HFF-Myc (cell line): ENCODE measurements at regions not wholly inside any gene's neighbourhood (a gene's known extent, or its start where the extent isn't known, plus 50 kb on each side); places are given as distances from the start of the nearest gene placed in this dataset.

ENCODE experiments used
- DNase-seq: peaks from one replicate; pipeline ENCODE4 v3.0.0-alpha.2; 2011; ENCODE audit warnings: low read depth; ENCODE audit errors: extremely low read depth
- H3K4me3 ChIP-seq: replicated peaks from 2 replicates; pipeline ENCODE4 v1.5.1; 2011; ENCODE audit warnings: low read depth, mild to moderate bottlenecking, control low read depth, low read length
- TF ChIP-seq, protein P1 (sequence below): IDR thresholded peaks from 2 replicates; pipeline ENCODE4 v1.5.1; 2012; ENCODE audit warnings: mild to moderate bottlenecking, low read depth, low read length, control low read depth; ENCODE audit errors: missing control alignments

- TF ChIP-seq, protein P1, sequence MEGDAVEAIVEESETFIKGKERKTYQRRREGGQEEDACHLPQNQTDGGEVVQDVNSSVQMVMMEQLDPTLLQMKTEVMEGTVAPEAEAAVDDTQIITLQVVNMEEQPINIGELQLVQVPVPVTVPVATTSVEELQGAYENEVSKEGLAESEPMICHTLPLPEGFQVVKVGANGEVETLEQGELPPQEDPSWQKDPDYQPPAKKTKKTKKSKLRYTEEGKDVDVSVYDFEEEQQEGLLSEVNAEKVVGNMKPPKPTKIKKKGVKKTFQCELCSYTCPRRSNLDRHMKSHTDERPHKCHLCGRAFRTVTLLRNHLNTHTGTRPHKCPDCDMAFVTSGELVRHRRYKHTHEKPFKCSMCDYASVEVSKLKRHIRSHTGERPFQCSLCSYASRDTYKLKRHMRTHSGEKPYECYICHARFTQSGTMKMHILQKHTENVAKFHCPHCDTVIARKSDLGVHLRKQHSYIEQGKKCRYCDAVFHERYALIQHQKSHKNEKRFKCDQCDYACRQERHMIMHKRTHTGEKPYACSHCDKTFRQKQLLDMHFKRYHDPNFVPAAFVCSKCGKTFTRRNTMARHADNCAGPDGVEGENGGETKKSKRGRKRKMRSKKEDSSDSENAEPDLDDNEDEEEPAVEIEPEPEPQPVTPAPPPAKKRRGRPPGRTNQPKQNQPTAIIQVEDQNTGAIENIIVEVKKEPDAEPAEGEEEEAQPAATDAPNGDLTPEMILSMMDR, result no peak
- DNase-seq, result no peak
- H3K4me3 ChIP-seq, result no peak overlapping the region
Measured at GRCh38 chr2:58731488-58731869, 490.4 kb upstream of the FANCL start.

- no peak for DNase-seq
- no peak overlapping the region for H3K4me3 ChIP-seq
- TF ChIP-seq, protein P1, result no peak
Measured at GRCh38 chr2:58730764-58731487, 489.8 kb upstream of the FANCL start.

GRCh38 chr2:58727981-58728656 is 487.0 kb upstream of the FANCL start:
- no peak for DNase-seq
- no peak overlapping the region for H3K4me3 ChIP-seq
- TF ChIP-seq, protein P1, result no peak

- DNase-seq, result no peak
- TF ChIP-seq, protein P1, result no peak
- H3K4me3 ChIP-seq, result no peak overlapping the region
Measured at GRCh38 chr2:58721912-58722591, 480.9 kb upstream of the FANCL start.

DNA sequence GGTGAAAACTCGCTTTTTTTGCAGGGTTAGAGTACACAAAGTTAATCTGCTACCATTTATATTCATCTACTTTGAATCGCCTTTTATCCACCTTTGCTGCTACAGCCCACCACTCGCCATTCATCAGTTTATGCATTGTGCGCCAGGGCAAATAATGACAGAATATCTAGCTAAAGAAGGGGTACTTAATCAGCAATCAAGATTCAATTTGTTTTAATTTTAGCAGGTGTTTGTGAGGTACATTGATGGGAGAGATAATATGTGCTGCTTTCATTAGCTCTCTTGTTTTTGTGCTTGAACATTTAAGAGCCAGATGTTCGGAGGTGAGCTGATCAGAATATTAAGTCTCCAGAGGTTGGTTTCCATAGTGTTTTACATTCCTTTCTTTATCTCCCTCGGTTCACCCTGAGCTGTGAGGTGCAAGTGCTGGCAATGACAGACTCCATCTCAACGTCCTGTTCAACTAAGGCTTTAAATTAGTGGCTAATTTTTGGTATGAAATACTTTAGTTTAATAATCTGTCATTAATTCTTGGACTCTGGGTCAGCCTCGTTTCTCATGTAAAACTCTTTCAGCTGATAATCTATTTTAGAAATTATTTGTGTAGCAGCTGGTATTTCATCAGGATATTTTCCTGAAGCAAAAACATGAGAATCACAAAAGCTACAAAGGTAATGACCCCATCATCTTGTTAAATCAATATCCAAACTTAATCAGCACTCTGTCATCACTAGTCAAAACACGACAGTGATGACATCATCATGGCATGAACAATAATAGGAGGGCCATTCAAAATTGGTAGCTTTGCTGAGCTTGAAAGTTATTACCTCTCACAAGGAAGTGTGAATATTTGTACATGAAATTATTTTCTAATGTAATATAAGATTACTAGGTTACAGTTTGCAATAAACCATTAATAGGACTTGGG is 479.9 kb upstream of the FANCL start:
- no peak overlapping the region for H3K4me3 ChIP-seq
- no peak for DNase-seq
- TF ChIP-seq, protein P1, result no peak

DNA sequence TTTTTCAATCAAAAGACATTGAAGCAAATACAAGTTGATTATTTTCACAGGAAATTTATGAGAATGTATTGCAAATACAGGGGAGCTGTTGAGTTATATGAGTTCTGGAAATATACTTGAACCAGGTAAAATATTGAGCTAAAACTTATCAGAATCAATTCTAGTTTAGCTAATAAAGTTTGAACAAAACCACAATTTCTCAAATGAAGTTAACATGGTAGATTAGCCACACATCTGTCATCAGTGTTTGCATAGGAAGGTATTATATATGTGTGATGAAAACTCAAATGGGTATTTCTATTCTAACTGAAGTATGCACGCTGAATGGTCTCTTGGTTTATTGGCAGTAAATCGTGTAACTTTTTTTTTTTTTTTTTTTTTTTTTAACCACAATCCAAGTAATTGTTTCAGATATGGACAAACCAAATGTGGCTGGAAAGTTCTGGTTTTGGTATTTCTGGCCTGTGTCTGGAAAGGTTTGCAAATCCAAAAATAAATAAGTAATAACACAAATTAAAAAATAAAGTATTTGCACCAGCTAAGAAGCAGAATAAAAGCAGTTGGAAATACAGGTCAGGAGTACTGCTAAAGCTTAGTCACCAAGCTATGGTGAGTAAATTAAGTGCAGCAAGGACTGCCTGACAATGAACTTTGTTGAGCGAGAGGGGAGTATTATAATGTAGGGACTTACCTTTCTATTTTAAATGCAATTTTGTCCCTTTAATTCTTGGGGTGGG is 479.1 kb upstream of the FANCL start:
- no peak for DNase-seq
- H3K4me3 ChIP-seq, result no peak overlapping the region
- TF ChIP-seq, protein P1, result no peak
